ENCODE measurements at regions not wholly inside any gene's neighbourhood (a gene's known extent, or its start where the extent isn't known, plus 50 kb on each side); places are given as distances from the start of the nearest gene placed in this dataset.

- H3K36me3 Mint-ChIP-seq = no peaks in the 10 kb centered on the region
- ATAC-seq (replicated peaks) (no peak), DNase-seq (no peak)
- H3K27ac Mint-ChIP-seq = no peak overlapping the region
- H3K9me3 Mint-ChIP-seq = peaks cover 4 to 5% of the 10 kb centered on the region in 2 donors
- H3K4me1 Mint-ChIP-seq = no peaks in the 10 kb centered on the region
- no peaks in the 10 kb centered on the region for H3K27me3 Mint-ChIP-seq
- H3K4me3 Mint-ChIP-seq = no peak overlapping the region
These were observed 396.8 kb downstream of the EFNB2 start for GRCh38 chr13:106138620-106139019.

- Mint-ChIP-seq H3K4me1 (no peaks in the 10 kb centered on the region), H3K4me3 (no peak overlapping the region), H3K27ac (no peak overlapping the region), H3K27me3 (no peaks in the 10 kb centered on the region), H3K9me3 (peaks cover 7 to 13% of the 10 kb centered on the region in 2 donors), H3K36me3 (no peaks in the 10 kb centered on the region)
- ATAC-seq (replicated peaks) (no peak), DNase-seq (no peak)
These were observed 402.4 kb downstream of the EFNB2 start for GRCh38 chr13:106133025-106133424.

GRCh38 chr13:106132216-106132615, 403.2 kb downstream of the EFNB2 start:
- no peak for DNase-seq
- no peak overlapping the region for H3K27ac Mint-ChIP-seq
- no peaks in the 10 kb centered on the region for H3K4me1 Mint-ChIP-seq
- ATAC-seq (replicated peaks) = no peak
- H3K36me3 Mint-ChIP-seq = no peaks in the 10 kb centered on the region
- H3K9me3 Mint-ChIP-seq = peaks cover 7 to 14% of the 10 kb centered on the region in 2 donors
- H3K27me3 Mint-ChIP-seq = no peaks in the 10 kb centered on the region
- H3K4me3 Mint-ChIP-seq = no peak overlapping the region

DNA sequence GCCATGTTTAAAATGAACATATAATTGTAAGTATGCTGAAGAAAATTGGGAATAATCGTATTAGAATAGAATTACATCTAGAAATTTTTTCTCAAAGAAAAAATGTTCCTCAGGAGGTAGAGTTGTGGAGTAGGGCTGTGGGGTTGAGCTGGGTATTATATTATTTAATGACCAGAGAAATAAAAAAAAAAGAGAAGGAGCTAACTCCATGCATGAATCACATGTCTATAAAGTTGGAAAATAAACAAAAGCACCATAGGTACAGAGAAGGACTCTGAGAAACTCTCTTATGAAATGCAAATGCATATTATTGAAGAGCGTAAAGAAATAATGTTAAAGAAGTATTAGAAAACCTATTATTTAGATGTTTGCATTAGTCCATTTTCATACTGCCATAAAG, 405.5 kb downstream of the EFNB2 start:
- no peaks in the 10 kb centered on the region for H3K36me3 Mint-ChIP-seq
- no peaks in the 10 kb centered on the region for H3K27me3 Mint-ChIP-seq
- H3K4me3 Mint-ChIP-seq = no peak overlapping the region
- no peak overlapping the region for H3K27ac Mint-ChIP-seq
- DNase-seq (no peak), ATAC-seq (replicated peaks) (no peak)
- H3K9me3 Mint-ChIP-seq = peaks cover 7 to 12% of the 10 kb centered on the region in 2 donors
- H3K4me1 Mint-ChIP-seq = no peaks in the 10 kb centered on the region

DNA sequence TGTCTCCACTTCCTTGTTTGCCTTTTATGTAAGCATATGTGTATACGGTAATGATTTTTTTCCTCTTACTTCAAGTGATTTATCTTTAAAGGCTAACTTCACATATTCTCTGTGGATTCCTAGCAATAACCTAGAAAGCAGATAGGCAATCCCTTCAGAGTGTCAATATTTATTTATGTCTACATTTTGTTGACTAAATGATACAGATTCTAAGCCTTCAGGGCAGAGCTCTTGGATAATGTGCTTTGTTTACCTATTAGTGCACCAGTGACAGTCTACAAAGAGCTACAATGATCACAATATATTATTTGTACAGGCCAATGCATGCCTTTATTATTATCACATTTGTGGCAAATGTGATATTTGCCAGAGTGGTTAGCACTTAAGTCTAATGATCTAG, 406.2 kb downstream of the EFNB2 start:
- Mint-ChIP-seq H3K27ac (no peak overlapping the region), H3K4me1 (no peaks in the 10 kb centered on the region), H3K36me3 (no peaks in the 10 kb centered on the region), H3K4me3 (no peak overlapping the region), H3K27me3 (no peaks in the 10 kb centered on the region), H3K9me3 (peaks cover 7 to 11% of the 10 kb centered on the region in 2 donors)
- no peak for DNase-seq
- ATAC-seq (replicated peaks) = no peak

DNA sequence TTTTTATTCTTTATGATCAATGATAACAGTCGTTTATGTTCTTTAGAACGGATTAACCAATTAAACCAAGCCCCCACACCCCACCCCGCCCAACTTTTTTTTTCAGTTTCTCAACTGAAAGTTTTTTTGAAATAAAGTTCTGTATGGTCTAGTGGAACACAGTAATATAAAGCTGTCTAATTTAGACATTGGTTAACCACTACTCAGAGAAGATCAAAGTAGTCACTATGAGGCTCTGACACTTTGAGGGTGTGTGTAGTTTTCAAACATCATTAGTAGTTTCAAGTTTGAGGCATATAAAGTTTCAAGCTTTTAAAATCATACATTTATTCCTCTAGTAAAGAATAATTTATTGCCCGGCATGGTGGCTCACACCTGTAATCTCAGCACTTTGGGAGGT, 413.2 kb downstream of the EFNB2 start:
- H3K27me3 Mint-ChIP-seq = no peaks in the 10 kb centered on the region
- H3K36me3 Mint-ChIP-seq = no peaks in the 10 kb centered on the region
- H3K9me3 Mint-ChIP-seq = peaks cover 2 to 8% of the 10 kb centered on the region in 2 donors
- no peaks in the 10 kb centered on the region for H3K4me1 Mint-ChIP-seq
- no peak for DNase-seq
- no peak for ATAC-seq (replicated peaks)
- no peak overlapping the region for H3K4me3 Mint-ChIP-seq
- no peak overlapping the region for H3K27ac Mint-ChIP-seq

GRCh38 chr13:106121173-106121754, 414.2 kb downstream of the EFNB2 start:
- H3K4me1 Mint-ChIP-seq = no peaks in the 10 kb centered on the region
- H3K9me3 Mint-ChIP-seq = peaks cover 2 to 8% of the 10 kb centered on the region in 2 donors
- DNase-seq (no peak), ATAC-seq (replicated peaks) (no peak)
- no peak overlapping the region for H3K4me3 Mint-ChIP-seq
- no peaks in the 10 kb centered on the region for H3K27me3 Mint-ChIP-seq
- no peak overlapping the region for H3K27ac Mint-ChIP-seq
- no peaks in the 10 kb centered on the region for H3K36me3 Mint-ChIP-seq

- DNase-seq (no peak), ATAC-seq (replicated peaks) (no peak)
- H3K4me3 Mint-ChIP-seq = no peak overlapping the region
- H3K9me3 Mint-ChIP-seq = peaks cover 2 to 8% of the 10 kb centered on the region in 2 donors
- no peaks in the 10 kb centered on the region for H3K36me3 Mint-ChIP-seq
- no peaks in the 10 kb centered on the region for H3K4me1 Mint-ChIP-seq
- H3K27ac Mint-ChIP-seq = no peak overlapping the region
- no peaks in the 10 kb centered on the region for H3K27me3 Mint-ChIP-seq
These were observed 416.5 kb downstream of the EFNB2 start for GRCh38 chr13:106118996-106119395.

- H3K4me1 Mint-ChIP-seq = no peaks in the 10 kb centered on the region
- no peaks in the 10 kb centered on the region for H3K27me3 Mint-ChIP-seq
- no peaks in the 10 kb centered on the region for H3K36me3 Mint-ChIP-seq
- ATAC-seq (replicated peaks) = no peak
- no peak overlapping the region for H3K4me3 Mint-ChIP-seq
- DNase-seq = no peak
- H3K9me3 Mint-ChIP-seq = peaks cover 2 to 8% of the 10 kb centered on the region in 2 donors
- no peak overlapping the region for H3K27ac Mint-ChIP-seq
These were observed 417.4 kb downstream of the EFNB2 start for GRCh38 chr13:106118050-106118449.

- ATAC-seq (replicated peaks) = no peak
These were observed 417.8 kb downstream of the EFNB2 start for GRCh38 chr13:106117640-106118039.

DNA sequence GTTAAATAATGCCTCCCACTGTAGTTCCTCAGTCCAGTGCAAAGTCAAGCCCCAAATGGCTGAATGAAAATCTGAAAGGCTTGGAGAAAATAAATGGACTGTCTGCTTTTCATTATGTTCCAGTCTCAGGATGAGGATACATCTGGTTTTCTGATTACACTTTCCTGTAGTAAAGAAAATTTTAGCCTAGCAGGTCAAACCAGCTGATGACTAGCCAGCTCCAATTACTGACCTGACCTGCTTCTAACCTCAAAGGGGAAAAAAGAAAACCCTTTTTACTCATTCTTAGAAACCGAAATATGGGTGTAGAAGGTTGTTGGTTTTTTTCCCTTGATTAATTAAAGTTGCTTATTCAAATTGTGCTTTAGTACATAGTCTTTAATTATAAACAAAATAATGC, 418.4 kb downstream of the EFNB2 start:
- Mint-ChIP-seq H3K36me3 (no peaks in the 10 kb centered on the region), H3K27ac (no peak overlapping the region), H3K4me1 (no peaks in the 10 kb centered on the region), H3K9me3 (peaks cover 2 to 8% of the 10 kb centered on the region in 2 donors), H3K4me3 (no peak overlapping the region), H3K27me3 (no peaks in the 10 kb centered on the region)
- no peak for ATAC-seq (replicated peaks)
- no peak for DNase-seq

More at GRCh38 chr13:106117640-106118039, 417.8 kb downstream of the EFNB2 start:
- DNase-seq = no peak
- Mint-ChIP-seq H3K27ac (no peak overlapping the region), H3K9me3 (peaks cover 2 to 8% of the 10 kb centered on the region in 2 donors), H3K4me1 (no peaks in the 10 kb centered on the region), H3K36me3 (no peaks in the 10 kb centered on the region), H3K4me3 (no peak overlapping the region), H3K27me3 (no peaks in the 10 kb centered on the region)

DNA sequence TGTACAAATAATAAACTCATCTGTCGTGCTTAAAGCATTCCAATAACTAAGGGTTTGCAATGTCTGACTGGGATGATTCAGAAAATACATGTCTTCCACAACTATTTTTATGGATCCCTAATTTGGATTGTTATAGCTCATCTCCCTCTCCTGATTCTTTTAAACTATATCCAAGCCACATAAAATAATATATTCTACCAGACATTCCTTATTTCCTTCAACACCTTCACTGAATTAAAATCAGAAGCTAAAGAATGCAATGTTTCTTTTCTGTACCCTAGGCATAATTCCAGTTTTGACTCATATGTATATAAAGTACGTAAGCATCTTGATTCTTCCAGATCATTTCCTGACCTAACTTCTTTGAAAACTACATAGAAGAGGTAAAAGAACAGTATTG, 420.4 kb downstream of the EFNB2 start:
- Mint-ChIP-seq H3K27ac (no peak overlapping the region), H3K4me1 (no peaks in the 10 kb centered on the region), H3K9me3 (peaks cover 0 to under 1% of the 10 kb centered on the region in 2 donors), H3K36me3 (no peaks in the 10 kb centered on the region), H3K27me3 (no peaks in the 10 kb centered on the region), H3K4me3 (no peak overlapping the region)
- DNase-seq = no peak
- no peak for ATAC-seq (replicated peaks)

DNA sequence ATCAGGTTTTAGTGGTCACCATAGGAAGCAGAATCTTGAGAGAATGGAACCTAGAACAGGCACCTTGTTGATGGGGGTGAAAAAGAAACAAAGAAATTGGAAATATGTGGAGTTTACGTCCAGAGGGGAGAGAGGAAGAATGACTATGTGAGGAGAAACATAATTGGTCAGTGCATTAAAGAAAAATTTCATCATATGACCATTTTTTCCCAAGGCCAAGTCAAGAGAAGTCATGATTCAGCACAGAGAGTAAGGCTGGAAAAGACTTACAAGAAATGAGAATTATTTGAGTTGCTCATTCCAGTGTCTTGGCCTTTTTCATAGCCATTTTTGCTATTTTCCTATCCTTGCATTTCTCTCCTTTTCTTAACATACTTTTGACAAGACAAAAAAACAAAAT, 421.7 kb downstream of the EFNB2 start:
- no peaks in the 10 kb centered on the region for H3K4me1 Mint-ChIP-seq
- ATAC-seq (replicated peaks) (no peak), DNase-seq (no peak)
- no peak overlapping the region for H3K27ac Mint-ChIP-seq
- H3K4me3 Mint-ChIP-seq = no peak overlapping the region
- H3K36me3 Mint-ChIP-seq = no peaks in the 10 kb centered on the region
- H3K27me3 Mint-ChIP-seq = no peaks in the 10 kb centered on the region
- no peaks in the 10 kb centered on the region for H3K9me3 Mint-ChIP-seq

DNA sequence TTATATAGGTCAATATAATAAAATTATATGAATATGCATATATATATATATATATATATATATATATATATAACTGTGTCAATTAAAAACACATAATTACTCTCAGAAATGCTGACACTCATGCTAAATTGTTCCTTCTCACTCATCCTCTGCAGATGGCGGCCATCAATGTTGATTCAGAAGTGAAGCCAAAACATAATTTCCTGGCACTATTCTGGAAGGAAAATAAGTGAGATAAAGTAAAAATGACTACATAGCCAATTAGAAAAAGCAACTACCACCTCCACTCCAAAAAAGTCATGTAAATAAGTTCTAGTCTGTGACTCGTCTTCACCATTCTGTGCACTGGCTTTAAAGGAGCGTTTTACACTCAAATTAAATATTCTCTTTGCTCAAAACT, 423.3 kb downstream of the EFNB2 start:
- no peaks in the 10 kb centered on the region for H3K9me3 Mint-ChIP-seq
- no peak for ATAC-seq (replicated peaks)
- no peaks in the 10 kb centered on the region for H3K27me3 Mint-ChIP-seq
- H3K36me3 Mint-ChIP-seq = no peaks in the 10 kb centered on the region
- no peak for DNase-seq
- no peak overlapping the region for H3K4me3 Mint-ChIP-seq
- H3K4me1 Mint-ChIP-seq = no peaks in the 10 kb centered on the region
- no peak overlapping the region for H3K27ac Mint-ChIP-seq

GRCh38 chr13:106110241-106110855, 425.1 kb downstream of the EFNB2 start:
- DNase-seq = no peak
- ATAC-seq (replicated peaks) = no peak
- Mint-ChIP-seq H3K36me3 (no peaks in the 10 kb centered on the region), H3K9me3 (no peaks in the 10 kb centered on the region), H3K27ac (no peak overlapping the region), H3K4me3 (no peak overlapping the region), H3K4me1 (no peaks in the 10 kb centered on the region), H3K27me3 (no peaks in the 10 kb centered on the region)
